ENCODE measurements at regions not wholly inside any gene's neighbourhood (a gene's known extent, or its start where the extent isn't known, plus 50 kb on each side); places are given as distances from the start of the nearest gene placed in this dataset.

DNA sequence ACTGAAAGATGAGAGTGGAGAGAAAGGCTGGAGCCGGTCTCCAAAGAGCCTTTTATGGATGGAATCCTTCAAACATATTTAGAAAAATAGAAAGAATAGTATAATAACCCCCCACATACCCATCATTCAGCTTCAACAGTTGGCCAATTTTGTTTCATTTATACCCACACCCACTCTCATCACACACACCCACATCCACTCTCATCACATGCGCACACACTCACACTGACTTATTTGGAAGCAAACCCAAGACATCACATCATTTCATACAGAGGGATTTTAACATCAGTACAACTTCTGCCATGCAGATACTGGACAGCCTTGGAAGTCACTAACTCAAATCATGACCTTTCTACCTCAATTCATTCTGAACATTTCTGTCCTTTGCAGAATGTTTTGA is 72.8 kb upstream of the CPLX2 start:
- DNase-seq = no peak
- Mint-ChIP-seq H3K9me3 (peaks cover 0 to 9% of the 10 kb centered on the region in 2 donors), H3K4me3 (no peak overlapping the region), H3K4me1 (peaks cover 16% of the 10 kb centered on the region), H3K27ac (no peak overlapping the region), H3K27me3 (peaks cover 86% of the 10 kb centered on the region)
- no peak for ATAC-seq

GRCh38 chr5:175800656-175801081 is 70.7 kb upstream of the CPLX2 start:
- Mint-ChIP-seq H3K27me3 (peaks cover 75% of the 10 kb centered on the region), H3K4me3 (no peak overlapping the region), H3K9me3 (peaks cover 0 to 3% of the 10 kb centered on the region in 2 donors), H3K4me1 (peaks cover 16% of the 10 kb centered on the region), H3K27ac (no peak overlapping the region)
- no peak for ATAC-seq
- DNase-seq = no peak

DNA sequence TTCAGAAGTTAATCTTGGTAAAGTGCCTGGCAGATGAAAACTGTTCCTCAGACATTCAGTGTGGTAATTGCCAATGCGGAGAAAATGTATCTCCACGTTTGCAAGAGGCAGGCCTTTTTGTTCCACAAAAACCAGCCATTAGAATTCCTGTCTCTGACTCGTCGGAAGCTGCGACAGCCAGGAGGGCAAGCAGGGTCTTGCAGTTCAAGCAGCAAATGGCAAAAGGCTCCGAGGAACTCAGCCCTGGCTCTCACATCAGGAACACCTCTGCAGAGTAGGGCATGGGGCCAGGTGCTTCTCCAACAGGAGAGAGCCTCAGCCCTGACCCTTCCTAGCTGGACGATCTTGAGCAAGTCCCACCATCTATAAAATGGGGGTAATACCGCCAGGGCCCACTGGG is 69.0 kb upstream of the CPLX2 start:
- H3K4me3 Mint-ChIP-seq = no peak overlapping the region
- peaks cover 5% of the 10 kb centered on the region for H3K4me1 Mint-ChIP-seq
- H3K27ac Mint-ChIP-seq = no peak overlapping the region
- peaks cover 71% of the 10 kb centered on the region for H3K27me3 Mint-ChIP-seq
- DNase-seq (no peak), ATAC-seq (no peak)
- H3K9me3 Mint-ChIP-seq = peaks cover 0 to 3% of the 10 kb centered on the region in 2 donors

DNA sequence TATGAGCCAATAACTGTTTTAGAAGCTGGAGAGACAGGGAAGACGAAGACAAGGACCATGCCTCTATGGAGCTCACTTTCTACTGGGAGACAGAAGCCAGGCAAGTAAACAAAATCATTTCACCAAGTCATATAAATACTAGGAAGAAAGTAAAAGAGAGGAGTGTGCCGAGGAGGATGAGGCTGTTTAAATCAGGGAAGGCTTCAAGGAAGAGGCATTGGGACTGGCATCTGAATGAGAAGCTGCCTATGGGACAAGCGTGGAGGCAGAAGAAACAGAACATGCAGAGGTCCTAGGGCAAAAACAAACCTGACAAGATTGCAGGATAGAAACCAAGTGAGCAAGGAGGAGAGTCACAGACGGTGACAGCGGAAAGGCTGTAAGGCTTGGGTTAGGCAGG is 68.1 kb upstream of the CPLX2 start:
- no peak for DNase-seq
- Mint-ChIP-seq H3K4me1 (no peaks in the 10 kb centered on the region), H3K9me3 (peaks cover 0 to 3% of the 10 kb centered on the region in 2 donors), H3K27me3 (peaks cover 71% of the 10 kb centered on the region), H3K27ac (no peak overlapping the region), H3K4me3 (no peak overlapping the region)
- no peak for ATAC-seq

DNA sequence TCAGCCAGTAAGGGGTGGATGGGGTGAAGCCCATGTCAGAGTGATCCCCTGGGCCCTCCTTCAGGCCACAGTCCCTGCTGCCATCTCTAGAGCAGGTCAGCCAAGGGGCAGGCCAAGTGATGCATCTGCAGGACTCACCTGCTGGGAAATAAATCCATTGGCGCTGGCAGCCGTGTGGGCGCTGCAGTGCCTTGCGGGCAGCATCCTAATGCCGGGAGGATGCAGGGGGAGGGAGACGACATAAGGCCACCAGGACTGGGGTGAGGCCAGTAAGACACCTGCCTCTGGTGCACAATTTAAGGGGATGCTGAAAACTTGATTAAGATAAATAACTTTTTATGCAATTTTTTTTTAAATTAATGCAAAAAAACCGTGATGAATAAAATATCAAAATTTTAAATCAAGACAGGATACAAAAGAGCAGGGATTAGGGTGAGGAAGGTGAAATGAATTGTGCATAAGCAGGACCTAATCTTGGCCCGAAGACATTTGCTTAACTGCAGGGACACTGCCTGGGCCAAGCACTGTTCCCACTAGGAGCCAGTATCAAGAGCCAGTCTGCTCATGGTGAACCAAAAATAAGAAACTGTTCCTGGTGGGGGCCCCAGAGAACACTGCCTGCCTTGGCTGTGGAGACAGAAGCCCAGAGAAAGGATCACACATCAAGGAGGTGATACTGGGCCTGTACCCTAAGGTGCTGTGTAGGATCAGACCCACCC is 67.5 kb upstream of the CPLX2 start:
- ATAC-seq (no peak), DNase-seq (no peak)
- no peaks in the 10 kb centered on the region for H3K4me1 Mint-ChIP-seq
- H3K9me3 Mint-ChIP-seq = no peaks in the 10 kb centered on the region
- H3K27me3 Mint-ChIP-seq = peaks cover 71% of the 10 kb centered on the region
- H3K4me3 Mint-ChIP-seq = no peak overlapping the region
- H3K27ac Mint-ChIP-seq = no peak overlapping the region

DNA sequence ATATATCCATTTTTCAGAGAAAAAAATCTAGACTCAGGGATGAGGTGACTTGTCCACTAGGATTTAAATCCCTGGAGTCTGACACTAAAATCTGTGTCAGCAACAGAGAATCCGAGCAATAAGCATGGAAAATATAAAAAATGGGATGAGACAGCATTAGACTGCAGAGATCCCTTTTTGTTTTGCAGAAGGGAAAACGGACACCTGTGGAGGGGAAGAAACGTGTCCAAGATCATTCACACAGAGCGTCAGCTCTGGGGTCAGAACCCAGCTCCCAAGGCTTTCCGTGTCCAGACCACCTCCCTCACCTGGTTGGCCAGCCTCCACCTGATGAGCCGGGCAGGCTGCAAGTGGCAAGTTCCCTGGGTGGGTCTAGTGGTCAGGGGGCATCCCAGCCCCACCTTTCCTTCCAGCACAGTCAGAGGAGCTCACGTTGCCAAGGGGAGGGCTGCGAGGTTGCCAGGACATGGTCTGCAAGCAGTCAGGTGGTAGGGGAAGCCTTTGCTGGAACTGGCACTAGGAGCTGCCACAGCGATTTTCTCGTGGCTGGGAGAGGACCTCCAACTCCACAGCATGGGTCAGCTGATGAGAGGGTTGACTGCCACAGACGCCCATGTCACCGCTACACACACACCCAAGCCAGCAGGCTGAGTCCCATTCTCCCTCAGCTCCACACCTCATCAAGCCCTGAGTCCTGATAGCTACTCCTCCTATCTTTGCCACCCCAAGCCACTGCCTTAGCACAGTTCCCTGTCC is 65.9 kb upstream of the CPLX2 start:
- H3K27ac Mint-ChIP-seq = no peak overlapping the region
- H3K9me3 Mint-ChIP-seq = no peaks in the 10 kb centered on the region
- peaks cover 73% of the 10 kb centered on the region for H3K27me3 Mint-ChIP-seq
- no peaks in the 10 kb centered on the region for H3K4me1 Mint-ChIP-seq
- no peak overlapping the region for H3K4me3 Mint-ChIP-seq
- no peak for ATAC-seq
- no peak for DNase-seq

- no peaks in the 10 kb centered on the region for H3K4me1 Mint-ChIP-seq
- ATAC-seq (no peak), DNase-seq (no peak)
- no peak overlapping the region for H3K4me3 Mint-ChIP-seq
- H3K9me3 Mint-ChIP-seq = no peaks in the 10 kb centered on the region
- H3K27me3 Mint-ChIP-seq = peaks cover 49% of the 10 kb centered on the region
- no peak overlapping the region for H3K27ac Mint-ChIP-seq
These were observed 62.7 kb upstream of the CPLX2 start for GRCh38 chr5:175808711-175809110.

DNA sequence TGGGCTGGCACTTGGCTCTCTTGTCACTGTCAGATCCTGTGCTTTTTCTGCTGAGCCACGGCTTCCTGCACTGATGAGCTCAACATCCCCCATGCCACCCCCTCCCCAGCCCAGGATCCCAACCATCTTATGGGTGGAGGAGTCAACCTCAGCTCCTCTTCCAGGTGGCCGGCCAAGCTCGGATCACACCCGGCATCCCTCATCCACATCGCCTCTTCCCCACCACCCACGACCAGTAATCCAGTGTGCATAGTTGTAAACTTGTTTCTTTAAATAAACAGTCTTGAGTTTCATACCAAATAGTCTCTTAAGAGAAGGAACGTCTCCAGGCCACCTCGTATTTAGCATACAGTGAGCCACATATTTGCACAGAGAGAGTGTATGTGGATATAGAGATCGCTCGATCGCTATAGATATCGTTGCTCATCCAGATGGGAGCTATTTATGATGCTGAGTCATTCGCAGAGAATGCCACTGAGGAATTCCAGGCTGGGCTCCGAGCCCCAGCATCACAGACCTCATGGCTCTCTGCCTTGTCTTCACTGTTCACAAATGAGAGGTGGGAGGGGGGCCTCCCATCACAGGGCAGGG is 61.8 kb upstream of the CPLX2 start:
- peaks cover 48% of the 10 kb centered on the region for H3K27me3 Mint-ChIP-seq
- H3K27ac Mint-ChIP-seq = no peak overlapping the region
- no peak for DNase-seq
- H3K4me1 Mint-ChIP-seq = no peaks in the 10 kb centered on the region
- no peak for ATAC-seq
- H3K9me3 Mint-ChIP-seq = no peaks in the 10 kb centered on the region
- no peak overlapping the region for H3K4me3 Mint-ChIP-seq

DNA sequence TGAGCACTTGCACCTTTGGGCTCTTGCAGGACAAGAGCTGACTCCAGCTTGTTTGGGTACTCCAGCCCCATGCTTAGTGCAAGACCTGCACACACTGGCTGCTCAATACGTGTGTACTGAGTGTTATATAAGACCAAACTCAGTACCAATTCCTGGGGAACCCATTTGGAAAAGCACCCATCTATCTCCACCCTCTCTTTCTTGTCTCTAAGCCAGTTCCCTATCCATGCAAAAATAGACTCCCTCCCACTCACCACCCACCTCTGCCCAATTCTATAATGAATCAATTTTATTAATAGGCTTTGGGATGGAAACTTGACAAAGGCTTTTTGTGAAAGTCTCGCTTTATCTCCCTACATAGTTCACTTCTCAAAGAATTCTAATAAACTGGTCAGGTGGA is 60.9 kb upstream of the CPLX2 start:
- no peaks in the 10 kb centered on the region for H3K9me3 Mint-ChIP-seq
- no peaks in the 10 kb centered on the region for H3K4me1 Mint-ChIP-seq
- no peak overlapping the region for H3K27ac Mint-ChIP-seq
- H3K4me3 Mint-ChIP-seq = no peak overlapping the region
- H3K27me3 Mint-ChIP-seq = peaks cover 44% of the 10 kb centered on the region
- ATAC-seq (no peak), DNase-seq (no peak)

- Mint-ChIP-seq H3K27me3 (peaks cover 33% of the 10 kb centered on the region), H3K4me1 (no peaks in the 10 kb centered on the region), H3K27ac (peak overlapping the region in 1 of 2 donors; percentile 50), H3K9me3 (no peaks in the 10 kb centered on the region), H3K4me3 (no peak overlapping the region)
- DNase-seq = no peak
- no peak for ATAC-seq
These were observed 59.8 kb upstream of the CPLX2 start for GRCh38 chr5:175811589-175811988.

DNA sequence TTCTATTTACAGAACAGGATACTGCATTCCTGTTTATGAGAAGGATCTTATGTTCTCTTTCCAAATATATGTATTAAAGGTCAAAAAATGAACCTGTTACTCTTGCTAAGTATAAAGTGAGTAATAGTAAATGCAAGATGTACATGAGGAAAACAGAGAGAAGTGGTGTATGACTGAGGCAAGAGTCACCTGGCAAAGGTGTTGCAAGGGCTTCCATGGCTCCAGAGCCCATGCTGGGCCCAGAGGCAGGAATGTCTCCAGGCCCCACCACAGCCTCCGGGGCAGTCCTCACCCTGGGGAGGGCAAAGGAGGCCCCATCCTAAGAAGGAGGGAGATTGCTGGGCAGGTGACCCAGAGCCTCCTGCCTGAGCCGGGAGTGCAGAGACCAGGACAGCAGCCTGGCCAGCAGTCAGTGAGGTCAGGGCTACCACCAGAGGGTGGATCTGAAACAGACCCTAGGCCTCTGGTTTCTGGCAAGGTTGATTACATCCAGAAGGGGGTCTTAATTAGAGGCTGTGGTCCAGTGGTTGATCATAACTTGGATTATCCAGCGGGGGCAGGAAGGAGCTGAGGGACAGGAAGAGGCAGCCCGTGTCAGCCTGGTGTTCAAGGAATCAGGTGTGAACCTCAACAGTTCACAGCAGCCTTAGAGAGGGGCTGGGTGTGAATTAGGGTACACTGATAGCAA is 57.3 kb upstream of the CPLX2 start:
- H3K4me1 Mint-ChIP-seq = no peaks in the 10 kb centered on the region
- H3K4me3 Mint-ChIP-seq = no peak overlapping the region
- H3K27ac Mint-ChIP-seq = no peak overlapping the region
- no peak for ATAC-seq
- no peaks in the 10 kb centered on the region for H3K9me3 Mint-ChIP-seq
- H3K27me3 Mint-ChIP-seq = peaks cover 22% of the 10 kb centered on the region
- DNase-seq = no peak

DNA sequence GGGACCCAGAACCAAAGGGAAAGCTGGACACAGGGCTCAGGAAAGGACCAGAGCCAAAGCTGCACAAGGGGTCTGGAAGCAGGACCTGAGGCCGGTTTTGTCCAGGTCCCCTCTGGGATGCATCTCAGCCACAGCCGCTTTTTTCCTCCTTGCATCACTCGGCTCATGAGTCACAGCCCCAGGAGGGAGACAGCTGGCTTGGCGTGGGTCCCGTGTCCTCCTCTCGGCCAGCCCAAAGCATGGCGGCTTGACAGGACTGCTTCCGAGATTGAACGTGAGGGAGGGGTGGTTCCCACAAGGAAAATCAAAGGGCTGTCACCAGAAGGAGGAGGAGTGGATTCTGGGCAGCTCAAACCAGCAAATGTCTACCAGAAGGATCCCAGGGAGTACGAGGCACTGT is 56.7 kb upstream of the CPLX2 start:
- Mint-ChIP-seq H3K4me3 (no peak overlapping the region), H3K4me1 (no peaks in the 10 kb centered on the region), H3K27me3 (peaks cover 16% of the 10 kb centered on the region), H3K9me3 (no peaks in the 10 kb centered on the region), H3K27ac (peak overlapping the region in 1 of 2 donors; percentile 87)
- ATAC-seq (no peak), DNase-seq (no peak)

DNA sequence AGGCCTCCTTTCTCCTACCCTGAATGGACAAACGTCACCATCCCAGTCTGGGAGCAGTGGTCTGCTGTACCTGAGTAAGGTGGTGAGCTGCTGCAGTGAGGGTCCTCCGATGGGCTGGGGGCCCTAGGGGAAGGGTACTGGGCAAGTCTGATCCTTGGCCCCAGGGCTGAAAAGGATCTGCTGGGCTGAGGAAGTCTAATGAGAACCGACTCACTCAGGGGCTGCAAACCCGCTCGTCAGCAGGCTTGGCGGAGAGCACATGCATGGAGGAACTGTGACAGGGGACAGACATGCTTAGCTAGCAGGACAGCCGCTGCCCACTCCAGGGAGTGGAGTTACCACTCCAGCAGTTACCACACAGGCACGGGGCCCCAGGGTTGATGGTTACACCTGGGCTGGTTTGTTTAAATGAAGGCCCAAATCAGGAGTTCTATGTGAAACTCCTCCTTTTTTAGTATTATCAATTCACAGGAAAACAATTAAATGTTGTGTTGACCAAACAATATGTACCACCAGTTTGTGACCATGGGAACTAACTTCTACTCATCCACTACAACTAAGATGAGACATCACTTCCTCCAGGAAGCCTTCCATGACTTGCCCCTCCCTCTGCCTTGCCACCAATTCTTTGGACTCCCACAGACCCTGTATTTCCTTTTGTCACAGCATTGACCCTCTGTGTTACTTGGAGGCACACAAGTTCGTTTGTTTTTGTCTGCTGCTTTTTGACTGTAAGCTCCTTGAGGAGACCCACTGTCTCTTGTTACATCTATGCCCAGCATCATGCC is 56.1 kb upstream of the CPLX2 start:
- H3K4me1 Mint-ChIP-seq = no peaks in the 10 kb centered on the region
- H3K9me3 Mint-ChIP-seq = no peaks in the 10 kb centered on the region
- DNase-seq (no peak), ATAC-seq (no peak)
- H3K27ac Mint-ChIP-seq = no peak overlapping the region
- no peak overlapping the region for H3K4me3 Mint-ChIP-seq
- H3K27me3 Mint-ChIP-seq = peaks cover 11% of the 10 kb centered on the region

- H3K9me3 Mint-ChIP-seq = no peaks in the 10 kb centered on the region
- H3K27ac Mint-ChIP-seq = no peak overlapping the region
- DNase-seq (no peak), ATAC-seq (no peak)
- peaks cover 17% of the 10 kb centered on the region for H3K27me3 Mint-ChIP-seq
- no peak overlapping the region for H3K4me3 Mint-ChIP-seq
- no peaks in the 10 kb centered on the region for H3K4me1 Mint-ChIP-seq
These were observed 55.0 kb upstream of the CPLX2 start for GRCh38 chr5:175816348-175816747.

GRCh38 chr5:175819090-175819425 is 52.3 kb upstream of the CPLX2 start:
- Mint-ChIP-seq H3K27me3 (peaks cover 27% of the 10 kb centered on the region), H3K4me3 (no peak overlapping the region), H3K4me1 (peaks cover 19% of the 10 kb centered on the region), H3K27ac (no peak overlapping the region), H3K9me3 (peaks cover 0 to 7% of the 10 kb centered on the region in 2 donors)
- ATAC-seq (no peak), DNase-seq (no peak)
